ENCODE measurements at regions not wholly inside any gene's neighbourhood (a gene's known extent, or its start where the extent isn't known, plus 50 kb on each side); places are given as distances from the start of the nearest gene placed in this dataset.

DNA sequence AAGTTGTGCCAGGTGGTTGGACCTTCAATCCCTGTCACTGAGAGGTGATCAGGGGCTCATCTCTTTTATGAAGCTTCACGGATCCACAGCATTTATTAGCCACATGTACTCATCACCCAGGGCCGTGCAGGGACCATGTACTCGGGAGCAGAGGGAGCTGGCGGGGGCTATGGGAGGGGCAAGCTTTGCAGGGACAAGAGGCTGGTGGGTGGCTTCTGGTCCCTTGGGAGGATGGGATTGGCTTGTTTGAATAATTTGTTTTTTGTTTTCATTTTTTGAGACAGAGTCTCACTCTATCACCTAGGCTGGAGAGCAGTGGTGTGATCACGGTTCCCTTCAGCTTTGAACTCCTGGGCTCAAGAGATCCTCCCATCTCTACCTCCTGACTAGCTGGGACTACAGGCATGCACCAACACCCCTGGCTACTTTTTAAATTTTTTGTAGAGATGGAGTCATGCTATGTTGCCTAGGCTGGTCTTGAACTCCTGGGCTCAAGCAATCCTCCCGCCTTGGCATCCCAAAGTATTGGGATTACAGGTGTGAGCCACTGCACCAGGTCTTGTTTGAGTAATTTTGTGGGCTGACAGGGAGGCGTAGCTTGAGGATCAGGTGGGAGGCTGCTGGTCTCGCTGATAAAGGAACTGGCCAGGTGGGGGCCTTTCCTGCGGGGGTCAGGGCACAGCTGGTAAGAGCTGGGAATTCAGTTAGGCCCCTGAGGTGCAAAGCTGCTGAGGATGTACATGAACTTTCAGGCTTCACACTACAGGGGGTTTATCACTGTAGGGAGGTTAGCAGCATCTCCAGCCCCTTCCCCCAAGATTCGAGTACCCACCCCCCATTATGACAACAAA, 308.0 kb upstream of the C1orf174 start:
- TF ChIP-seq, protein P1, sequence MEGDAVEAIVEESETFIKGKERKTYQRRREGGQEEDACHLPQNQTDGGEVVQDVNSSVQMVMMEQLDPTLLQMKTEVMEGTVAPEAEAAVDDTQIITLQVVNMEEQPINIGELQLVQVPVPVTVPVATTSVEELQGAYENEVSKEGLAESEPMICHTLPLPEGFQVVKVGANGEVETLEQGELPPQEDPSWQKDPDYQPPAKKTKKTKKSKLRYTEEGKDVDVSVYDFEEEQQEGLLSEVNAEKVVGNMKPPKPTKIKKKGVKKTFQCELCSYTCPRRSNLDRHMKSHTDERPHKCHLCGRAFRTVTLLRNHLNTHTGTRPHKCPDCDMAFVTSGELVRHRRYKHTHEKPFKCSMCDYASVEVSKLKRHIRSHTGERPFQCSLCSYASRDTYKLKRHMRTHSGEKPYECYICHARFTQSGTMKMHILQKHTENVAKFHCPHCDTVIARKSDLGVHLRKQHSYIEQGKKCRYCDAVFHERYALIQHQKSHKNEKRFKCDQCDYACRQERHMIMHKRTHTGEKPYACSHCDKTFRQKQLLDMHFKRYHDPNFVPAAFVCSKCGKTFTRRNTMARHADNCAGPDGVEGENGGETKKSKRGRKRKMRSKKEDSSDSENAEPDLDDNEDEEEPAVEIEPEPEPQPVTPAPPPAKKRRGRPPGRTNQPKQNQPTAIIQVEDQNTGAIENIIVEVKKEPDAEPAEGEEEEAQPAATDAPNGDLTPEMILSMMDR (IDR thresholded peaks at IDR 0.05; ENCODE audit: low read depth, low read length, missing control alignments), result no peak
- DNase-seq (ENCODE audit: extremely low read depth, low read depth), result no peak
- H3K4me3 ChIP-seq (replicated peaks; ENCODE audit: low read depth, low read length), result no peak overlapping the region

DNA sequence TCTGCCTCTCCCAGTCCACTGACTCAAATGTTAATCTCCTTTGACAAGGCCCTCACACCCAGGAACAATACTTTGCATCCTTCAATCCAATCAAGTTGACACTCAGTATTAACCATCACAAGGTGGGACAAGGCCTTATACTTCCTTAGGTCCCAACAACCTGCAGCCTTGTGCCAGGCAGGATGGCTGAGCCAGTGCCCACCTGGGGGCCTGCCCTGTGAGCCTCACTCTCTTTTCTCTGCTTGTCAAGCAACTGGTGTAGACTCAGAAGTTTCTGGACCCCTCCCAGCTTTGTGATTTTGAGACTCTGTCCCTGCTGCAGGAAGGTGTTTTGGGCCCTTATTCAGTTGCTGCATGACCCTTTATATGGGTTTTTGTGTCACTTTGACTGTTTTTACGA, 310.0 kb upstream of the C1orf174 start:
- H3K4me3 ChIP-seq (replicated peaks; ENCODE audit: low read depth, low read length), result no peak overlapping the region
- TF ChIP-seq, protein P1 (IDR thresholded peaks at IDR 0.05; ENCODE audit: low read depth, low read length, missing control alignments), result no peak
- DNase-seq (ENCODE audit: extremely low read depth, low read depth), result no peak

DNA sequence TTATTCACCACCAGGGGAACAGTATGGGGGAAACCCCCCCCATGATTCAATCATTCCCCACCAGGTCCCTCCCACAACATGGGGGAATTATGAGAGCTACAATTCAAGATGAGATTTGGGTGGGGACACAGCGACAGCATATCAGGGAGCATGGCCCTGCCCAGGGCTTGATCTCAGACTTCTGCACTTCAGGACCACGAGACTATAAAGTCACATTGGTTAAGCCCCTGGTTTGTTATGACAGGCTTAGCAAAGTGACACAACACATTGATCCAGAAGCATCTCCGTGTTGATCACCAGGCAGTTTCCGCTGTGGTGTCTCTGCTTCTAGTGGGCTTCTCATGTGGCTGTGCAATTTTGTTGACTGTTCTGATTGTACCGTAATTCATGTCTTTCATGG, 312.7 kb upstream of the C1orf174 start:
- DNase-seq (ENCODE audit: extremely low read depth, low read depth), result no peak
- H3K4me3 ChIP-seq (replicated peaks; ENCODE audit: low read depth, low read length), result no peak overlapping the region
- TF ChIP-seq, protein P1 (IDR thresholded peaks at IDR 0.05; ENCODE audit: low read depth, low read length, missing control alignments), result no peak

DNA sequence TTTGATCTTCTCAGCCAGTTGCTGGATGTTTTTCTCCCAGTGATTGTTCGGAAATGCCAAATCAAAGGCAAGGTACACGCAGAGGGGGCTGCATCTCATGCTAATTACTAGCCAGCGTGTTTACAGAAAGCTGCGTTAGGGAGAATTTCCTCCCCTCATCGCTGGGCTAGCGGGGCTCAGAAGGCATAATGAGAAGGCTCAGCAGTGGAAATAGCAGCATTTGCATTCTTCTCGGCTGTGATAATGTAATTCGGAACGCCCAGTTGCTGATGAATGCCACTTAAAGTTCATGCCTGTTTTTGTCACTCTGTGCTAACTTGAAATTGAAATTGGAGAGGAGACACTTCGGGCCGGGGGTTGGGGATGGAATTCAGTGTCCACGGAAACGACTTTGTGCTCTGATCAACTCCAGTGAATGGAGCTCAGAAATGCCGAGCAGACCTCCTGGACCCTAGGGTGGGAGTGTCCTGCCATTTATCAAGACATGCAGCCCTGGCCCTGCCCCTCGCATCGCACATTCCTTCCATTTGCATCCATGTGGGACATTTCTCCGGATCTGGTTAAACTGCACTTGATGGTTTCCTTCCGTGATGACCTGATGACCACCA, 313.4 kb upstream of the C1orf174 start:
- TF ChIP-seq, protein P1 (IDR thresholded peaks at IDR 0.05; ENCODE audit: low read depth, low read length, missing control alignments), result no peak

DNA sequence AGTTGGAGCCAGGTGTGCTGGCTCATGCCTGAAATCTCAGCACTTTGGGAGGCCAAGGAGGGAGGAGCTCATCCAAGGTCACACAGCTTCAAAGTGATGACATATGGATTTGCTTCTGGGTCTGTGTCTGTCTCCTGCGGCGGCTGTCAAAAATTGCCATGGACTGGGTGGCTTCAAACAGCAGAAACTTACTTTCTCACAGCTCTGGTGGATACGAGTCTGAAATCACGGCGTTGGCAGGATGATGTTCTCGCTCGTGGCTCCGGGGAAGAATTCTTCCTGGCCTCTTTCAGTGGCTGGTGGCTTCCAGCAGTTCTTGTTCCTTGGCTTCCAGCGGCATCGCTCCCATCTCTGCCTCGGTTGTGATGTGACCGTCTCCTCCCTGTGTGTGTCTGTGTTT, 314.8 kb upstream of the C1orf174 start:
- no peak for DNase-seq (ENCODE audit: extremely low read depth, low read depth)
- TF ChIP-seq, protein P1 (IDR thresholded peaks at IDR 0.05; ENCODE audit: low read depth, low read length, missing control alignments), result no peak
- no peak overlapping the region for H3K4me3 ChIP-seq (replicated peaks; ENCODE audit: low read depth, low read length)

More for the DNA sequence above, 313.4 kb upstream of the C1orf174 start:
- H3K4me3 ChIP-seq (replicated peaks; ENCODE audit: low read depth, low read length), result no peak overlapping the region
- no peak for DNase-seq (ENCODE audit: extremely low read depth, low read depth)

DNA sequence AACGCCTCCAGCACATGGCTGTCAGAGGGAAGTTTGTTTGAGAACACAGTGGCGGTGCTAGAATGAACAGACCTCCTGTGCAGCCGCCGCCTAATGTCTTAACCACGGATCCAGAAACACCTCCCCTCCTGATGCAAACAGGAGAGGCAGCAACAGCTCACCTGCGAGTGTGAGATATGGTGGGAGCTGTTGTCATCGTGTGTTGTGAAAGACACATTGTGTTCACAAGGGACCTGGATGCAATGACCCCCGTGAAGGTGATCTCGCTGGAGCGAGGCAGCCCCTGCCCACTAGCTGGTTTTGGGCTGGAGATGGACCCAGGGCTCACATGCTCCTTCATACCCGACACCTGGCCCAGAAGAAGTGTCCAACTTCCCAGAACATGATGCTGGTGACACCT, 315.3 kb upstream of the C1orf174 start:
- no peak for DNase-seq (ENCODE audit: extremely low read depth, low read depth)
- TF ChIP-seq, protein P1 (IDR thresholded peaks at IDR 0.05; ENCODE audit: low read depth, low read length, missing control alignments), result no peak
- H3K4me3 ChIP-seq (replicated peaks; ENCODE audit: low read depth, low read length), result no peak overlapping the region

Measured in HFF-Myc (cell line).